ENCODE measurements at regions not wholly inside any gene's neighbourhood (a gene's known extent, or its start where the extent isn't known, plus 50 kb on each side); places are given as distances from the start of the nearest gene placed in this dataset.

DNA sequence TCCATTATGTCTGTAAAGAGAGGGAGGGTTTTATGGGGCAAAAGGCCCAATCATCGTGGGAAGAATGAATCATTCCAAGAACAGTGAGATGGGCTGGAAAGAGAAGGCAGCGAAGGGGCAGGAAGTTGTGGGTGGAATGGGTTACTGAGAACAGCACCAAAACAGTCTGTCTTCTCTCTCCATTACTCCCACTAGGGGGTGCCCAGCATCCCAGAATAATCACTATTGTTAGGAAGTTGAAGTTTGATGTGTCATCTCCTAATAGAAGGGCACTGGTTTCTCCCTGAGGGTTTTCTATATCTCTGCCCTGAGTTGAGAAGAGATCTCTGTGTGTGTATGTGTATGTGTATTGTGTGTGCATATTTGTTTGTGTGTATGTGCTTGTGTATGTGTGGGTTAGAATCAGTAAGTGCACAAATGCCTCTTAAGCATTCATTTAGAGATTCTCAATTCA is 76.6 kb upstream of the MAP4K3 start (continued):
- TF ChIP-seq MEF2A (IDR thresholded peaks at IDR 0.05; ENCODE audit: insufficient read depth, low read depth, low read length) (peak; percentile 72; the same call in 1 of the 2 replicates), EZH2 (IDR thresholded peaks at IDR 0.05; ENCODE audit: borderline replicate concordance, control insufficient read depth, low read depth, low read length) (no peak), HDAC6 (IDR thresholded peaks at IDR 0.05; ENCODE audit: unreplicated experiment) (no peak), LARP7 (IDR thresholded peaks at IDR 0.05) (no peak), TCF12 (IDR thresholded peaks at IDR 0.05; ENCODE audit: low read depth, low read length) (no peak), CHD4 (IDR thresholded peaks at IDR 0.05) (no peak), ZNF24 (IDR thresholded peaks at IDR 0.05) (no peak), SREBF2 (IDR thresholded peaks at IDR 0.05; ENCODE audit: low read length) (no peak), HCFC1 (IDR thresholded peaks at IDR 0.05; ENCODE audit: low read length) (no peak), STAT3 (IDR thresholded peaks at IDR 0.05; ENCODE audit: low read depth, low read length) (no peak), ZBED1 (IDR thresholded peaks at IDR 0.05; ENCODE audit: borderline replicate concordance) (no peak), SP1 (IDR thresholded peaks at IDR 0.05; ENCODE audit: low read depth, low read length) (no peak), NR2C1 (IDR thresholded peaks at IDR 0.05) (no peak), WRNIP1 (IDR thresholded peaks at IDR 0.05; ENCODE audit: borderline replicate concordance, low read depth, low read length) (no peak), NFYB (IDR thresholded peaks at IDR 0.05; ENCODE audit: insufficient read depth, low read depth, low read length) (no peak)
- TF ChIP-seq, protein P1, sequence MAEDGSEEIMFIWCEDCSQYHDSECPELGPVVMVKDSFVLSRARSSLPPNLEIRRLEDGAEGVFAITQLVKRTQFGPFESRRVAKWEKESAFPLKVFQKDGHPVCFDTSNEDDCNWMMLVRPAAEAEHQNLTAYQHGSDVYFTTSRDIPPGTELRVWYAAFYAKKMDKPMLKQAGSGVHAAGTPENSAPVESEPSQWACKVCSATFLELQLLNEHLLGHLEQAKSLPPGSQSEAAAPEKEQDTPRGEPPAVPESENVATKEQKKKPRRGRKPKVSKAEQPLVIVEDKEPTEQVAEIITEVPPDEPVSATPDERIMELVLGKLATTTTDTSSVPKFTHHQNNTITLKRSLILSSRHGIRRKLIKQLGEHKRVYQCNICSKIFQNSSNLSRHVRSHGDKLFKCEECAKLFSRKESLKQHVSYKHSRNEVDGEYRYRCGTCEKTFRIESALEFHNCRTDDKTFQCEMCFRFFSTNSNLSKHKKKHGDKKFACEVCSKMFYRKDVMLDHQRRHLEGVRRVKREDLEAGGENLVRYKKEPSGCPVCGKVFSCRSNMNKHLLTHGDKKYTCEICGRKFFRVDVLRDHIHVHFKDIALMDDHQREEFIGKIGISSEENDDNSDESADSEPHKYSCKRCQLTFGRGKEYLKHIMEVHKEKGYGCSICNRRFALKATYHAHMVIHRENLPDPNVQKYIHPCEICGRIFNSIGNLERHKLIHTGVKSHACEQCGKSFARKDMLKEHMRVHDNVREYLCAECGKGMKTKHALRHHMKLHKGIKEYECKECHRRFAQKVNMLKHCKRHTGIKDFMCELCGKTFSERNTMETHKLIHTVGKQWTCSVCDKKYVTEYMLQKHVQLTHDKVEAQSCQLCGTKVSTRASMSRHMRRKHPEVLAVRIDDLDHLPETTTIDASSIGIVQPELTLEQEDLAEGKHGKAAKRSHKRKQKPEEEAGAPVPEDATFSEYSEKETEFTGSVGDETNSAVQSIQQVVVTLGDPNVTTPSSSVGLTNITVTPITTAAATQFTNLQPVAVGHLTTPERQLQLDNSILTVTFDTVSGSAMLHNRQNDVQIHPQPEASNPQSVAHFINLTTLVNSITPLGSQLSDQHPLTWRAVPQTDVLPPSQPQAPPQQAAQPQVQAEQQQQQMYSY (CRISPR knock-in tag; IDR thresholded peaks at IDR 0.05) = no peak
- TF ChIP-seq, protein P2, sequence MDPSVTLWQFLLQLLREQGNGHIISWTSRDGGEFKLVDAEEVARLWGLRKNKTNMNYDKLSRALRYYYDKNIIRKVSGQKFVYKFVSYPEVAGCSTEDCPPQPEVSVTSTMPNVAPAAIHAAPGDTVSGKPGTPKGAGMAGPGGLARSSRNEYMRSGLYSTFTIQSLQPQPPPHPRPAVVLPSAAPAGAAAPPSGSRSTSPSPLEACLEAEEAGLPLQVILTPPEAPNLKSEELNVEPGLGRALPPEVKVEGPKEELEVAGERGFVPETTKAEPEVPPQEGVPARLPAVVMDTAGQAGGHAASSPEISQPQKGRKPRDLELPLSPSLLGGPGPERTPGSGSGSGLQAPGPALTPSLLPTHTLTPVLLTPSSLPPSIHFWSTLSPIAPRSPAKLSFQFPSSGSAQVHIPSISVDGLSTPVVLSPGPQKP (IDR thresholded peaks at IDR 0.05; ENCODE audit: low read depth, low read length) = no peak
- TF ChIP-seq, protein P3, sequence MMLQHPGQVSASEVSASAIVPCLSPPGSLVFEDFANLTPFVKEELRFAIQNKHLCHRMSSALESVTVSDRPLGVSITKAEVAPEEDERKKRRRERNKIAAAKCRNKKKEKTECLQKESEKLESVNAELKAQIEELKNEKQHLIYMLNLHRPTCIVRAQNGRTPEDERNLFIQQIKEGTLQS (IDR thresholded peaks at IDR 0.05; ENCODE audit: borderline replicate concordance, extremely low read depth, low read depth, low read length) = no peak
- TF ChIP-seq, protein P4, sequence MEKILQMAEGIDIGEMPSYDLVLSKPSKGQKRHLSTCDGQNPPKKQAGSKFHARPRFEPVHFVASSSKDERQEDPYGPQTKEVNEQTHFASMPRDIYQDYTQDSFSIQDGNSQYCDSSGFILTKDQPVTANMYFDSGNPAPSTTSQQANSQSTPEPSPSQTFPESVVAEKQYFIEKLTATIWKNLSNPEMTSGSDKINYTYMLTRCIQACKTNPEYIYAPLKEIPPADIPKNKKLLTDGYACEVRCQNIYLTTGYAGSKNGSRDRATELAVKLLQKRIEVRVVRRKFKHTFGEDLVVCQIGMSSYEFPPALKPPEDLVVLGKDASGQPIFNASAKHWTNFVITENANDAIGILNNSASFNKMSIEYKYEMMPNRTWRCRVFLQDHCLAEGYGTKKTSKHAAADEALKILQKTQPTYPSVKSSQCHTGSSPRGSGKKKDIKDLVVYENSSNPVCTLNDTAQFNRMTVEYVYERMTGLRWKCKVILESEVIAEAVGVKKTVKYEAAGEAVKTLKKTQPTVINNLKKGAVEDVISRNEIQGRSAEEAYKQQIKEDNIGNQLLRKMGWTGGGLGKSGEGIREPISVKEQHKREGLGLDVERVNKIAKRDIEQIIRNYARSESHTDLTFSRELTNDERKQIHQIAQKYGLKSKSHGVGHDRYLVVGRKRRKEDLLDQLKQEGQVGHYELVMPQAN (conservative IDR thresholded peaks at IDR 0.05) = no peak
- TF ChIP-seq, protein P5, sequence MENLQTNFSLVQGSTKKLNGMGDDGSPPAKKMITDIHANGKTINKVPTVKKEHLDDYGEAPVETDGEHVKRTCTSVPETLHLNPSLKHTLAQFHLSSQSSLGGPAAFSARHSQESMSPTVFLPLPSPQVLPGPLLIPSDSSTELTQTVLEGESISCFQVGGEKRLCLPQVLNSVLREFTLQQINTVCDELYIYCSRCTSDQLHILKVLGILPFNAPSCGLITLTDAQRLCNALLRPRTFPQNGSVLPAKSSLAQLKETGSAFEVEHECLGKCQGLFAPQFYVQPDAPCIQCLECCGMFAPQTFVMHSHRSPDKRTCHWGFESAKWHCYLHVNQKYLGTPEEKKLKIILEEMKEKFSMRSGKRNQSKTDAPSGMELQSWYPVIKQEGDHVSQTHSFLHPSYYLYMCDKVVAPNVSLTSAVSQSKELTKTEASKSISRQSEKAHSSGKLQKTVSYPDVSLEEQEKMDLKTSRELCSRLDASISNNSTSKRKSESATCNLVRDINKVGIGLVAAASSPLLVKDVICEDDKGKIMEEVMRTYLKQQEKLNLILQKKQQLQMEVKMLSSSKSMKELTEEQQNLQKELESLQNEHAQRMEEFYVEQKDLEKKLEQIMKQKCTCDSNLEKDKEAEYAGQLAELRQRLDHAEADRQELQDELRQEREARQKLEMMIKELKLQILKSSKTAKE (IDR thresholded peaks at IDR 0.05; ENCODE audit: low read depth, poor library complexity, severe bottlenecking) = peak; percentile 20
- TF ChIP-seq, protein P6, sequence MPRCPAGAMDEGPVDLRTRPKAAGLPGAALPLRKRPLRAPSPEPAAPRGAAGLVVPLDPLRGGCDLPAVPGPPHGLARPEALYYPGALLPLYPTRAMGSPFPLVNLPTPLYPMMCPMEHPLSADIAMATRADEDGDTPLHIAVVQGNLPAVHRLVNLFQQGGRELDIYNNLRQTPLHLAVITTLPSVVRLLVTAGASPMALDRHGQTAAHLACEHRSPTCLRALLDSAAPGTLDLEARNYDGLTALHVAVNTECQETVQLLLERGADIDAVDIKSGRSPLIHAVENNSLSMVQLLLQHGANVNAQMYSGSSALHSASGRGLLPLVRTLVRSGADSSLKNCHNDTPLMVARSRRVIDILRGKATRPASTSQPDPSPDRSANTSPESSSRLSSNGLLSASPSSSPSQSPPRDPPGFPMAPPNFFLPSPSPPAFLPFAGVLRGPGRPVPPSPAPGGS (IDR thresholded peaks at IDR 0.05; ENCODE audit: borderline replicate concordance, insufficient read depth, low read depth, low read length, poor library complexity, severe bottlenecking) = peak; percentile 42
